Activated CD4-positive, alpha-beta memory T cell treated with anti-CD3 and anti-CD28 coated beads for 36 hours (primary cell): ENCODE measurements at regions not wholly inside any gene's neighbourhood (a gene's known extent, or its start where the extent isn't known, plus 50 kb on each side); places are given as distances from the start of the nearest gene placed in this dataset.

Source experiments
- CTCF ChIA-PET: fragments of 350-600 bp; sonication (Branson Sonifier 250); formaldehyde crosslinking; loops from one replicate; lab custom pipeline; 2021; ENCODE audit warnings: antibody characterized with exemption, inconsistent platforms; lab: Charles Lee
- POLR2A ChIA-PET: fragments of 350-600 bp; sonication (Branson Sonifier 250); formaldehyde crosslinking; loops from one replicate; lab custom pipeline; 2021; ENCODE audit warnings: antibody characterized with exemption; lab: Charles Lee
- DNase-seq: peaks from one replicate; pipeline ENCODE4 v3.0.0-alpha.2; 2020
- H3K27ac Mint-ChIP-seq: one replicate; pipeline ENCODE4 v1.8.0; 2021; ENCODE audit warnings: mixed read lengths
- H3K27me3 Mint-ChIP-seq: one replicate; pipeline ENCODE4 v1.8.0; 2021; ENCODE audit warnings: mixed read lengths
- H3K36me3 Mint-ChIP-seq: one replicate; pipeline ENCODE4 v1.8.0; 2021; ENCODE audit warnings: mixed read lengths
- H3K4me1 Mint-ChIP-seq: one replicate; pipeline ENCODE4 v1.8.0; 2021; ENCODE audit warnings: low read depth, mixed read lengths
- H3K4me3 Mint-ChIP-seq: one replicate; pipeline ENCODE4 v1.8.0; 2021; ENCODE audit warnings: mild to moderate bottlenecking, mixed read lengths
- H3K9me3 Mint-ChIP-seq: one replicate; pipeline ENCODE4 v1.8.0; 2021; ENCODE audit warnings: mixed read lengths
- intact Hi-C: fragments of 100-400 bp; cut with micrococcal nuclease; formaldehyde crosslinking; loops from one replicate; pipeline ENCODE4 v1.15.1; 2023

- ChIA-PET CTCF (no interaction called here), POLR2A (no interaction called here)
- H3K4me3 Mint-ChIP-seq, result no peak overlapping the region
- H3K36me3 Mint-ChIP-seq, result no peaks in the 10 kb centered on the region
- H3K27me3 Mint-ChIP-seq, result no peaks in the 10 kb centered on the region
- H3K4me1 Mint-ChIP-seq, result no peaks in the 10 kb centered on the region
- intact Hi-C loops, result no loop called here
- no peak for DNase-seq
- no peak overlapping the region for H3K27ac Mint-ChIP-seq
- H3K9me3 Mint-ChIP-seq, result peaks cover 23% of the 10 kb centered on the region
These were observed 687.9 kb upstream of the AADAT start for GRCh38 chr4:170777663-170778062.

GRCh38 chr4:170776983-170777382, 687.2 kb upstream of the AADAT start:
- CTCF ChIA-PET, result no interaction called here
- no peak overlapping the region for H3K27ac Mint-ChIP-seq
- no peaks in the 10 kb centered on the region for H3K27me3 Mint-ChIP-seq
- H3K4me3 Mint-ChIP-seq, result no peak overlapping the region
- DNase-seq, result no peak
- H3K4me1 Mint-ChIP-seq, result no peaks in the 10 kb centered on the region
- H3K9me3 Mint-ChIP-seq, result peaks cover 23% of the 10 kb centered on the region
- H3K36me3 Mint-ChIP-seq, result no peaks in the 10 kb centered on the region
- intact Hi-C loops, result no loop called here
- POLR2A ChIA-PET, result no interaction called here

- Mint-ChIP-seq H3K27ac (no peak overlapping the region), H3K27me3 (no peaks in the 10 kb centered on the region), H3K9me3 (peaks cover 19% of the 10 kb centered on the region), H3K4me1 (no peaks in the 10 kb centered on the region), H3K36me3 (no peaks in the 10 kb centered on the region), H3K4me3 (no peak overlapping the region)
- CTCF ChIA-PET, result no interaction called here
- no peak for DNase-seq
- POLR2A ChIA-PET, result no interaction called here
- intact Hi-C loops, result no loop called here
These were observed 686.1 kb upstream of the AADAT start for GRCh38 chr4:170775851-170776250.

GRCh38 chr4:170773709-170774273, 684.0 kb upstream of the AADAT start:
- no peak overlapping the region for H3K27ac Mint-ChIP-seq
- H3K36me3 Mint-ChIP-seq, result no peaks in the 10 kb centered on the region
- H3K4me3 Mint-ChIP-seq, result no peak overlapping the region
- no peaks in the 10 kb centered on the region for H3K27me3 Mint-ChIP-seq
- no peak for DNase-seq
- ChIA-PET CTCF (no interaction called here), POLR2A (no interaction called here)
- peaks cover 13% of the 10 kb centered on the region for H3K9me3 Mint-ChIP-seq
- intact Hi-C loops, result no loop called here
- no peaks in the 10 kb centered on the region for H3K4me1 Mint-ChIP-seq

GRCh38 chr4:170772429-170772828, 682.7 kb upstream of the AADAT start:
- Mint-ChIP-seq H3K36me3 (no peaks in the 10 kb centered on the region), H3K4me3 (no peak overlapping the region), H3K4me1 (no peaks in the 10 kb centered on the region), H3K27ac (no peak overlapping the region), H3K9me3 (peaks cover 7% of the 10 kb centered on the region), H3K27me3 (no peaks in the 10 kb centered on the region)
- no peak for DNase-seq
- POLR2A ChIA-PET, result no interaction called here
- intact Hi-C loops, result no loop called here
- CTCF ChIA-PET, result no interaction called here

GRCh38 chr4:170770664-170771063, 680.9 kb upstream of the AADAT start:
- no peaks in the 10 kb centered on the region for H3K27me3 Mint-ChIP-seq
- intact Hi-C loops, result no loop called here
- H3K4me1 Mint-ChIP-seq, result no peaks in the 10 kb centered on the region
- no peaks in the 10 kb centered on the region for H3K36me3 Mint-ChIP-seq
- no peak overlapping the region for H3K4me3 Mint-ChIP-seq
- no peak overlapping the region for H3K27ac Mint-ChIP-seq
- H3K9me3 Mint-ChIP-seq, result peaks cover 9% of the 10 kb centered on the region
- POLR2A ChIA-PET, result no interaction called here
- no peak for DNase-seq
- CTCF ChIA-PET, result no interaction called here

GRCh38 chr4:170769862-170770261, 680.1 kb upstream of the AADAT start:
- CTCF ChIA-PET, result no interaction called here
- no peaks in the 10 kb centered on the region for H3K4me1 Mint-ChIP-seq
- peaks cover 7% of the 10 kb centered on the region for H3K9me3 Mint-ChIP-seq
- H3K36me3 Mint-ChIP-seq, result no peaks in the 10 kb centered on the region
- POLR2A ChIA-PET, result no interaction called here
- no peaks in the 10 kb centered on the region for H3K27me3 Mint-ChIP-seq
- no peak overlapping the region for H3K4me3 Mint-ChIP-seq
- DNase-seq, result no peak
- no peak overlapping the region for H3K27ac Mint-ChIP-seq
- intact Hi-C loops, result no loop called here

- H3K27me3 Mint-ChIP-seq, result no peaks in the 10 kb centered on the region
- no peak overlapping the region for H3K27ac Mint-ChIP-seq
- intact Hi-C loops, result no loop called here
- H3K4me3 Mint-ChIP-seq, result no peak overlapping the region
- peaks cover 21% of the 10 kb centered on the region for H3K9me3 Mint-ChIP-seq
- no peaks in the 10 kb centered on the region for H3K36me3 Mint-ChIP-seq
- no peak for DNase-seq
- CTCF ChIA-PET, result no interaction called here
- POLR2A ChIA-PET, result no interaction called here
- no peaks in the 10 kb centered on the region for H3K4me1 Mint-ChIP-seq
These were observed 669.2 kb upstream of the AADAT start for GRCh38 chr4:170758988-170759387.

- Mint-ChIP-seq H3K36me3 (no peaks in the 10 kb centered on the region), H3K4me3 (no peak overlapping the region), H3K9me3 (peaks cover 22% of the 10 kb centered on the region), H3K27me3 (no peaks in the 10 kb centered on the region), H3K4me1 (no peaks in the 10 kb centered on the region), H3K27ac (no peak overlapping the region)
- intact Hi-C loops, result no loop called here
- CTCF ChIA-PET, result no interaction called here
- POLR2A ChIA-PET, result no interaction called here
- DNase-seq, result no peak
These were observed 660.8 kb upstream of the AADAT start for GRCh38 chr4:170750519-170750918.

- Mint-ChIP-seq H3K27me3 (no peaks in the 10 kb centered on the region), H3K27ac (no peak overlapping the region), H3K36me3 (no peaks in the 10 kb centered on the region), H3K4me1 (no peaks in the 10 kb centered on the region), H3K4me3 (no peak overlapping the region), H3K9me3 (peaks cover 14% of the 10 kb centered on the region)
- CTCF ChIA-PET, result no interaction called here
- POLR2A ChIA-PET, result no interaction called here
- intact Hi-C loops, result no loop called here
- no peak for DNase-seq
These were observed 659.2 kb upstream of the AADAT start for GRCh38 chr4:170748975-170749374.

- H3K4me1 Mint-ChIP-seq, result no peaks in the 10 kb centered on the region
- H3K4me3 Mint-ChIP-seq, result no peak overlapping the region
- no peaks in the 10 kb centered on the region for H3K27me3 Mint-ChIP-seq
- no peak overlapping the region for H3K27ac Mint-ChIP-seq
- intact Hi-C loops, result no loop called here
- CTCF ChIA-PET, result no interaction called here
- H3K36me3 Mint-ChIP-seq, result no peaks in the 10 kb centered on the region
- POLR2A ChIA-PET, result no interaction called here
- H3K9me3 Mint-ChIP-seq, result peaks cover 11% of the 10 kb centered on the region
- no peak for DNase-seq
These were observed 653.9 kb upstream of the AADAT start for GRCh38 chr4:170743633-170744032.

GRCh38 chr4:170741856-170742255, 652.1 kb upstream of the AADAT start:
- Mint-ChIP-seq H3K36me3 (no peaks in the 10 kb centered on the region), H3K27me3 (no peaks in the 10 kb centered on the region), H3K4me3 (no peak overlapping the region), H3K9me3 (peaks cover 10% of the 10 kb centered on the region), H3K27ac (no peak overlapping the region), H3K4me1 (no peaks in the 10 kb centered on the region)
- DNase-seq, result no peak
- intact Hi-C loops, result no loop called here
- CTCF ChIA-PET, result no interaction called here
- POLR2A ChIA-PET, result no interaction called here

- Mint-ChIP-seq H3K9me3 (peaks cover 5% of the 10 kb centered on the region), H3K27ac (no peak overlapping the region), H3K36me3 (no peaks in the 10 kb centered on the region), H3K4me1 (no peaks in the 10 kb centered on the region), H3K4me3 (no peak overlapping the region), H3K27me3 (no peaks in the 10 kb centered on the region)
- intact Hi-C loops, result no loop called here
- ChIA-PET POLR2A (no interaction called here), CTCF (no interaction called here)
- DNase-seq, result no peak
These were observed 647.0 kb upstream of the AADAT start for GRCh38 chr4:170736710-170737109.
